Psoas muscle (tissue), 7 donors: ENCODE measurements at regions not wholly inside any gene's neighbourhood (a gene's known extent, or its start where the extent isn't known, plus 50 kb on each side); places are given as distances from the start of the nearest gene placed in this dataset.

ENCODE experiments used
- ATAC-seq, 4 donors: fragments of 200-7000 bp; cut with Tn5 transposase; one replicate each; pipeline ENCODE4 v1.9.1; 2020; ENCODE audit warnings: moderate library complexity in 3 of 4, mild to moderate bottlenecking in 2 of 4
- DNase-seq, 2 donors: peaks; one replicate each; pipeline ENCODE4 v3.0.0-alpha.2; 2020
- H3K27ac ChIP-seq: fragments of 200-600 bp; one replicate; pipeline ENCODE4 v1.8.0; 2022
- H3K27me3 ChIP-seq, 3 donors: fragments of 200-600 bp in 1 of 3; one replicate each; pipeline versions ENCODE4 v1.6.1 to v1.8.0; 2013 to 2022; ENCODE audit warnings: low read length in 2 of 3, mild to moderate bottlenecking in 2 of 3, moderate library complexity in 1 of 3; ENCODE audit not compliant: insufficient read depth in 3 of 3
- H3K36me3 ChIP-seq, 2 donors: fragments of 200-600 bp in 1 of 2; one replicate each; pipeline versions ENCODE4 v1.6.1 to v1.8.0; 2013 to 2022; ENCODE audit warnings: low read depth in 1 of 2, mild to moderate bottlenecking in 1 of 2, moderate library complexity in 1 of 2; ENCODE audit not compliant: insufficient read depth in 1 of 2
- H3K4me1 ChIP-seq: fragments of 200-600 bp; one replicate; pipeline ENCODE4 v1.8.0; 2022
- H3K4me3 ChIP-seq: fragments of 200-600 bp; one replicate; pipeline ENCODE4 v1.8.0; 2022; ENCODE audit warnings: mild to moderate bottlenecking
- H3K9me3 ChIP-seq: fragments of 200-600 bp; one replicate; pipeline ENCODE4 v1.8.0; 2022
- WGBS, 3 donors: extraction: QIAGEN DNeasy Blood & Tissue Kit; methylation state at CpG; one replicate each; pipeline versions ENCODE4 v1.1.6 to v1.1.7; 2013; 5-methylcytosine and 5-hydroxymethylcytosine counted together
- intact Hi-C, 2 donors: fragments of 100-400 bp; cut with DNase I; formaldehyde crosslinking; loops; one replicate each; pipeline versions ENCODE4 v1.11.0 to v1.14.2; 2022
- TF ChIP-seq, protein P1 (sequence below): fragments of 200-600 bp; IDR thresholded peaks from one replicate; pipeline ENCODE4 v1.8.0; 2022; ENCODE audit warnings: antibody characterized with exemption
- donor health status: healthy with polysubstance abuse.
- donor health status: DM: no; HTN: no; CAD: no; lungs with moderate emphysema.
- donor health status: Bipolar disorder and iron deficiency.
- donor health status: healthy.
- donor health status: DM: yes; HTN: yes; CAD: no.
- donor health status: DM: no; HTN: no; CAD: no.
- donor health status: DM: yes; HTN: yes; CAD: no.

- intact Hi-C loops: no loop called here
- no peaks in the 10 kb centered on the region for H3K9me3 ChIP-seq
- no peaks in the 10 kb centered on the region for H3K36me3 ChIP-seq
- peak in 3 of 4 donors; percentile 24 to 54 (median 37) for ATAC-seq
- no peaks in the 10 kb centered on the region for H3K27me3 ChIP-seq
- DNase-seq: no peak
- 61 to 66% (median 63%) methylated on average over 5 of the region's 5 CpGs for WGBS, 3 donors
- TF ChIP-seq, protein P1, sequence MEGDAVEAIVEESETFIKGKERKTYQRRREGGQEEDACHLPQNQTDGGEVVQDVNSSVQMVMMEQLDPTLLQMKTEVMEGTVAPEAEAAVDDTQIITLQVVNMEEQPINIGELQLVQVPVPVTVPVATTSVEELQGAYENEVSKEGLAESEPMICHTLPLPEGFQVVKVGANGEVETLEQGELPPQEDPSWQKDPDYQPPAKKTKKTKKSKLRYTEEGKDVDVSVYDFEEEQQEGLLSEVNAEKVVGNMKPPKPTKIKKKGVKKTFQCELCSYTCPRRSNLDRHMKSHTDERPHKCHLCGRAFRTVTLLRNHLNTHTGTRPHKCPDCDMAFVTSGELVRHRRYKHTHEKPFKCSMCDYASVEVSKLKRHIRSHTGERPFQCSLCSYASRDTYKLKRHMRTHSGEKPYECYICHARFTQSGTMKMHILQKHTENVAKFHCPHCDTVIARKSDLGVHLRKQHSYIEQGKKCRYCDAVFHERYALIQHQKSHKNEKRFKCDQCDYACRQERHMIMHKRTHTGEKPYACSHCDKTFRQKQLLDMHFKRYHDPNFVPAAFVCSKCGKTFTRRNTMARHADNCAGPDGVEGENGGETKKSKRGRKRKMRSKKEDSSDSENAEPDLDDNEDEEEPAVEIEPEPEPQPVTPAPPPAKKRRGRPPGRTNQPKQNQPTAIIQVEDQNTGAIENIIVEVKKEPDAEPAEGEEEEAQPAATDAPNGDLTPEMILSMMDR: no peak
- no peaks in the 10 kb centered on the region for H3K4me1 ChIP-seq
- no peak overlapping the region for H3K27ac ChIP-seq
- no peak overlapping the region for H3K4me3 ChIP-seq
These were observed 137.4 kb downstream of the BACH1 start for GRCh38 chr21:29436143-29436542.

GRCh38 chr21:29436650-29437049 is 137.9 kb downstream of the BACH1 start:
- ATAC-seq: no peak
- no peak for DNase-seq
- H3K4me1 ChIP-seq: no peaks in the 10 kb centered on the region
- intact Hi-C loops: no loop called here
- TF ChIP-seq, protein P1: no peak
- no peak overlapping the region for H3K4me3 ChIP-seq
- H3K27ac ChIP-seq: no peak overlapping the region
- H3K27me3 ChIP-seq: no peaks in the 10 kb centered on the region
- H3K36me3 ChIP-seq: no peaks in the 10 kb centered on the region
- H3K9me3 ChIP-seq: no peaks in the 10 kb centered on the region
- WGBS, 3 donors: 70 to 80% (median 77%) methylated on average over 2 of the region's 2 CpGs

DNA sequence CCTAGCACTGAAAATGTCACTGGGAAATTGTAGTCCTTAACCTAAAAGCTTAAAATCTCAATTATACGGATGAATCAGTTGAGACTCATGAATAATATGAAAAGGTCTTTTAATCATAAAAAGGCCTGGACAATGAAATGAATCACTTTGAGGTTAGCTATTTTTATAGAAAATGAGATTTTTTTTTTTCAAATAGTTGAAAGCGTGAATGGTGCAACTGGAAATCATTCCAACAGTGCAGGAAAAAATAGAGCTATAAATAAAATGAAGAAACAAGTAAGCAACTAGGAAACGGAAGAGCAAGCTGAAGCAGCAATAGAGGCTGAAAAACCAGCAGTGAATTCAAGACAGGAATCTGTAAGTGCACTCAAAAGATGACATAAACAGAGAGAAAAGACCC is 142.9 kb downstream of the BACH1 start:
- Histone ChIP-seq H3K9me3 (no peaks in the 10 kb centered on the region), H3K27ac (no peak overlapping the region), H3K36me3 (no peaks in the 10 kb centered on the region), H3K27me3 (no peaks in the 10 kb centered on the region), H3K4me1 (no peaks in the 10 kb centered on the region), H3K4me3 (no peak overlapping the region)
- TF ChIP-seq, protein P1: no peak
- no peak for DNase-seq
- intact Hi-C loops: no loop called here
- no peak for ATAC-seq
- 38 to 51% (median 44%) methylated on average over 3 of the region's 3 CpGs for WGBS, 3 donors

DNA sequence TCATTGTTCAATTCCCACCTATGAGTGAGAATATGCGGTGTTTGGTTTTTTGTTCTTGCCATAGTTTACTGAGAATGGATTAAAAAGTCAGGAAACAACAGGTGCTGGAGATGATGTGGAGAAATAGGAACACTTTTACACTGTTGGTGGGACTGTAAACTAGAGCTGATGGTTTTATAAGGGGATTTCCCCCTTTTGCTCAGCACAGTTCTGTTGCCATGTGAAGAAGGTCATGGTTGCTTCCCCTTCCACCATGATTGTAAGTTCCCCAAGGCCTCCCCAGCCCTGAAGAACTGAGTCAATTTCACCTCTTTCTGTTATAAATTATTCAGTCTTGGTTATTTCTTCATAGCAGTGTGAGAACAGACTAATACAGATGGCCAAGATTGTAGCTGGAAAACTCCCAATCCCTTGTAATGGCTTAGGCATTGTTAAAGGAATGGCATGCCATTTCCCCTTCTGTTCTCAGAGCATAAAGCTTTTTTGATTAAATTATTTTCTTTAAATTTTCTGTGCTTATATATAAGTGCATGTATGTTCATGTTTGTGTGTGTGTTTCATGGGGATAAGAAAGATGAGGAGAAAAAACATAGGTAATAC is 144.8 kb downstream of the BACH1 start:
- intact Hi-C loops: no loop called here
- ATAC-seq: no peak
- H3K36me3 ChIP-seq: no peaks in the 10 kb centered on the region

More for the DNA sequence above, 144.8 kb downstream of the BACH1 start:
- Histone ChIP-seq H3K27ac (no peak overlapping the region), H3K4me3 (no peak overlapping the region), H3K4me1 (no peaks in the 10 kb centered on the region), H3K9me3 (no peaks in the 10 kb centered on the region), H3K27me3 (no peaks in the 10 kb centered on the region)
- no peak for DNase-seq
- 81 to 90% (median 82%) methylated on average over 1 of the region's 1 CpG for WGBS, 3 donors
- TF ChIP-seq, protein P1: no peak
